Breast epithelium (tissue), 3 donors: ENCODE measurements at regions not wholly inside any gene's neighbourhood (a gene's known extent, or its start where the extent isn't known, plus 50 kb on each side); places are given as distances from the start of the nearest gene placed in this dataset.

Experiments used
- POLR2AphosphoS5 ChIP-seq, 3 donors: sonication (generic); formaldehyde crosslinking; IDR thresholded peaks; one replicate each; pipeline ENCODE4 v1.6.1; 2017; ENCODE audit warnings: antibody characterized with exemption in 3 of 3
- TF ChIP-seq, protein P1 (sequence below), 3 donors: fragments of 450-650 bp; IDR thresholded peaks; one replicate each; pipeline ENCODE4 v1.5.1; 2016 to 2017; ENCODE audit warnings: antibody characterized with exemption in 3 of 3, mild to moderate bottlenecking in 3 of 3, moderate library complexity in 3 of 3

DNA sequence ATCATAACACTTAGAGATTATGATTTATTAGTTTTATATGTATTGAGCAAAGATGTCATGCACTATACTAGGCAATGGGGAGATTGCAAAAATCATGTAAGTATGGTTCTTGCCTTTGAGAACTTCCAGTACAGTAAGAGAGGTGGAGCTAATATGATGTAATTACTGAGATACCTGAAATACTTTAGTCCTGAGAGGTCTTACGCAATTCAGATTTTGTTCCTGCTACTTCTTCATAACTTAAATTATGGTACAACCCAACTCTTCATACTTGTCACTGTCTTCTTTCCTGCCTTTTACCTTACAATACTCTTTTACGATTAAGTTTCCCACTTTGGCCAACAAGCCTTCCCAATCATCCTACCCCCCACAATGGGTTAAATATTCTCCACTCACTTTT, 564.2 kb upstream of the PITX2 start:
- TF ChIP-seq, protein P1, sequence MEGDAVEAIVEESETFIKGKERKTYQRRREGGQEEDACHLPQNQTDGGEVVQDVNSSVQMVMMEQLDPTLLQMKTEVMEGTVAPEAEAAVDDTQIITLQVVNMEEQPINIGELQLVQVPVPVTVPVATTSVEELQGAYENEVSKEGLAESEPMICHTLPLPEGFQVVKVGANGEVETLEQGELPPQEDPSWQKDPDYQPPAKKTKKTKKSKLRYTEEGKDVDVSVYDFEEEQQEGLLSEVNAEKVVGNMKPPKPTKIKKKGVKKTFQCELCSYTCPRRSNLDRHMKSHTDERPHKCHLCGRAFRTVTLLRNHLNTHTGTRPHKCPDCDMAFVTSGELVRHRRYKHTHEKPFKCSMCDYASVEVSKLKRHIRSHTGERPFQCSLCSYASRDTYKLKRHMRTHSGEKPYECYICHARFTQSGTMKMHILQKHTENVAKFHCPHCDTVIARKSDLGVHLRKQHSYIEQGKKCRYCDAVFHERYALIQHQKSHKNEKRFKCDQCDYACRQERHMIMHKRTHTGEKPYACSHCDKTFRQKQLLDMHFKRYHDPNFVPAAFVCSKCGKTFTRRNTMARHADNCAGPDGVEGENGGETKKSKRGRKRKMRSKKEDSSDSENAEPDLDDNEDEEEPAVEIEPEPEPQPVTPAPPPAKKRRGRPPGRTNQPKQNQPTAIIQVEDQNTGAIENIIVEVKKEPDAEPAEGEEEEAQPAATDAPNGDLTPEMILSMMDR (IDR thresholded peaks at IDR 0.05), result no peak
- TF ChIP-seq POLR2AphosphoS5 (IDR thresholded peaks at IDR 0.05), result no peak
